GM12865 (cell line): ENCODE measurements at regions not wholly inside any gene's neighbourhood (a gene's known extent, or its start where the extent isn't known, plus 50 kb on each side); places are given as distances from the start of the nearest gene placed in this dataset.
A peak's percentile ranks its signal among the peaks of the same experiment; 100 is the strongest.
"Not testable (repeated sequence)": the region's sequence is repeated elsewhere in the genome, so short reads cannot be mapped to it uniquely, and the experiment has no call there.

Experiments
- DNase-seq: peaks from one replicate; pipeline ENCODE4 v3.0.0; 2010; ENCODE audit warnings: low read depth
- H3K4me3 ChIP-seq: 2 replicates; pipeline ENCODE4 v1.5.1; 2011; ENCODE audit warnings: mild to moderate bottlenecking, low read depth, low read length, control low read depth
- CTCF ChIP-seq: IDR thresholded peaks from 2 replicates; pipeline ENCODE4 v1.5.1; 2011; ENCODE audit warnings: low read length, control low read depth, low read depth, inconsistent platforms; ENCODE audit not compliant: insufficient read depth; ENCODE audit errors: missing control alignments

DNA sequence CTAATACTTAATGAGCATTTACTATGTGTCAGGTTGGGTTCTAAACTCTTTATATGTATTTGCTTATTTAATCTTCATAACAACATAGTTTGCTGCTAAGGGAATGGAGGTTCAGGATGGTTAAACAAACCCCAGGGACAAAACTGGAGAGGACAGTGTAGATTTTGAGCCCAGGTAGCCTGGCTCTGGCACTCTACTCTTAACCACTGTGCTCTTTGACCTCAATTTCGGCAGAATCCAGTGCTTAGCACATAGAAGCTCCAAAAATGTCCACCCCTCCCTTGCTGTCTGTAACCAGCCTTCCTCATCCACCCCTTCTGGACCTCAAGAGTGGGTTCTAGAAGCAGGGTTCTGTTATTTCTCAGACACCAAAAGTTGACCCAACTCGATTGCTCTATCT is 88.0 kb upstream of the SYT13 start:
- H3K4me3 ChIP-seq: no peak overlapping the region
- no peak for DNase-seq
- no peak for TF ChIP-seq CTCF

- H3K4me3 ChIP-seq: no peak overlapping the region
- TF ChIP-seq CTCF: no peak
- DNase-seq: no peak
Observed at GRCh38 chr11:45373506-45374035, 87.4 kb upstream of the SYT13 start.

GRCh38 chr11:45372414-45372813 is 86.3 kb upstream of the SYT13 start:
- DNase-seq: not testable (repeated sequence)

DNA sequence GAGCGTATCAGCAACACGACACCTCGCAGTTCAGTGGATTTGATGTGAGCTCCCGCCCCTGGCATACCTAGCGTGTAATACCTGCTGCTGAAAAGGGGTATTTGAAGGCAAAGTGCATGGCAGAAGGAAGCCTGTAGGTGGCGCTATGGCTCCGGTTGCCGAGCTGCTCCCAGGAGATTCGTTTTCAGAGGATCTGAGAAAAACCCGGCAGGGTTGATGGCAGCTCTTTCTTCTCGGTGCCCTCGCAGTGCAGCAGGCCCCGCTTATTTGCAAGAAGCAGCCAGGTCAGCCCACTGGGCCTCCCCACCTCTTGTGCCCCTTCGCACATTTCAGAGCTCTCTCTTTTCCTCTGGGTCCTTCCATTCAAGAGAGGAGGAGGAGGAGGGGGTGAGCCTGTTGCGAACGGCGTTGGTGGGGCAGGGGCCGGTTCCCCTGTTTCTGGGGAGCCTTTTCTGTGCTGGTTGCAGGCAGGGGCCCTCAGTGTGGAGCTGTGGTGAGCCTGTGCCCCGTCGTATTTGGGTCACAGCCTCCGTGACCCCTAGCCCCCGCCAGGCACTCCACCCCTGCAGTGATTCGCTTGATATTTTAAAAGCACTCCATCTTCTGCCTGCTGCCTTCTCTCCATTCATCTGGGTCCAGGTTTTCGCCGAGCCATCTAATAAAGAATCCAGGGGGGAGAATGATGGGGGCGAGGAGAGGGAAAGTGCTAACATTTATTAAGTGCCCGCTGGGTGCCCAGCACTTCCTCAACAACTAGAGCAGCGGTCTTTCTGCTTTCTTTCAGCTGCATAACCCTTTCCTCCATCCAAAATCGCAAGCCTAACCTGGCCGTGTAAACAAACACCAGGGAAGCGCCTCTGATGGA is 85.3 kb upstream of the SYT13 start:
- peak; percentile 88 for TF ChIP-seq CTCF
- H3K4me3 ChIP-seq: no peak overlapping the region
- peak; percentile 69 for DNase-seq

More at GRCh38 chr11:45372414-45372813, 86.3 kb upstream of the SYT13 start:
- not testable (repeated sequence) for H3K4me3 ChIP-seq

DNA sequence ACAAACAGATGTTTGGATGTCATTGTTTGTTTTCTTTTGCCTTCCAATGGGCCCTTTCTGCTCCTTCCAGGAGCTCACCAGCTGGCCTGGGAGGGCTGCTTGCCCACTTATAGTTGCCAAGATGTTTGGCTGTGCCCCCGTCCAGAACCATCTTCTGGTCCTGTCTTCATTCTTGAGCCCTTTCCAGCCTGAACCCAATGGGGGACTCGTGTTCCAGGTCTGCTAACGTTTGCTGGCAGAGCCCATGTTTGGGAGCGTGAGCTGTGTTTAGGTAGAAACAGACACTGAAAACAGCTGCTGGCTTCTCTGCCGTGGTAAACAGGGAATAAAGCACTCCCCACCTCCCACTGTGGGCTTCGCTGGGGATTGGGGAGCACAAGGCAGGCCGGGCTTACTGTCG is 83.2 kb upstream of the SYT13 start:
- TF ChIP-seq CTCF: no peak
- H3K4me3 ChIP-seq: no peak overlapping the region
- no peak for DNase-seq

DNA sequence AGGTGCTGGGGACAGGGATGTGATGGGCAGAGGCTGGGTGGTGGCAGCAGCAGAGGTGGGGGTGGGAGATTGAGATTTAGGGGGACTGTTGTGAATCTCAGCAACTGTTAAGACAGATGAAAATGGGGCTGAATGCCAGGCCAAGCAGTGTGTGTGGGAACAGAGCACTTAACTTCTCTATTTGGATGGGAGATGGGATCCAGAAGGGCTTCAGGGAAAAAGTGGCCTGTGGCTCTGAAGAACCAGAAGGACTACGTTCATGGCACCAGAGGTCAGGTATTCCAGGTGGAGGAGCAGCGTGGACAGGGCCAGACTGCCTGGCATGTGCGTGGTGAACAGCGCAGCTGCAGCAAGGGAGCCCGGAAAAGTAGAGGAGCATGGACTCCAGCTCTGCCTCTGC is 82.6 kb upstream of the SYT13 start:
- TF ChIP-seq CTCF: no peak
- no peak for DNase-seq
- H3K4me3 ChIP-seq: no peak overlapping the region

DNA sequence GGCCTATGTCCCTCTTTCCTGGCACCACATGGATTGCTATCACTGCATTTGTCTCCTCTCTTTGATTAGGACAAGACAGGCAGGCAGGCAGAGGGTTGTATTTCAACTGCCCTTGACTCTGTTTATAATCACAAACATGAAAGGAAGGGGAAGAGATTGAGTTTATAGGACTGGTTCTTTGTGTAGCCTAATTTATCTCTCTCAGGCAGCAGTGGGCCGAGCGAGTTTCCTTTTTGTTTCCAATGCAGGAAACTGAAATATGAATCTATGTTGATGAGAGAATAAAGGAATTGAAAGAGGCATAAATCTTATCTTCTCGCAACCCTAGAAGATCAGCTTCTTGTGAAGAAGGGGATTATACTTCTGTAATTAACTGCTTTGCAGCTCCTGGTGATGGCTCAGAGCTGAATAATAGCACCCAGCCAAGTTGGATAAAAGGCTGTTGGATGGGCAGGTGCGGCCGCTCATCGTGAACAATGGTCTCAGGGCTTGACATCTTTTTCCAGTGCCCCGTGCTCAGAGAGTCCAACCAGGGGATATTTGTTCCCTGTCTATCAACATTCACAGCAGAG is 80.6 kb upstream of the SYT13 start:
- H3K4me3 ChIP-seq: no peak overlapping the region
- no peak for DNase-seq
- TF ChIP-seq CTCF: no peak
